GM12891 (cell line): ENCODE measurements at regions not wholly inside any gene's neighbourhood (a gene's known extent, or its start where the extent isn't known, plus 50 kb on each side); places are given as distances from the start of the nearest gene placed in this dataset.
"Not testable (repeated sequence)": the region's sequence is repeated elsewhere in the genome, so short reads cannot be mapped to it uniquely, and the experiment has no call there.

ENCODE experiments used
- POLR2AphosphoS5 ChIP-seq: IDR thresholded peaks from 2 replicates; pipeline ENCODE4 v1.6.1; 2011; ENCODE audit warnings: low read depth, low read length, control low read depth
- TAF1 ChIP-seq: IDR thresholded peaks from 2 replicates; pipeline ENCODE4 v1.6.1; 2011; ENCODE audit warnings: low read depth, low read length, control low read depth

DNA sequence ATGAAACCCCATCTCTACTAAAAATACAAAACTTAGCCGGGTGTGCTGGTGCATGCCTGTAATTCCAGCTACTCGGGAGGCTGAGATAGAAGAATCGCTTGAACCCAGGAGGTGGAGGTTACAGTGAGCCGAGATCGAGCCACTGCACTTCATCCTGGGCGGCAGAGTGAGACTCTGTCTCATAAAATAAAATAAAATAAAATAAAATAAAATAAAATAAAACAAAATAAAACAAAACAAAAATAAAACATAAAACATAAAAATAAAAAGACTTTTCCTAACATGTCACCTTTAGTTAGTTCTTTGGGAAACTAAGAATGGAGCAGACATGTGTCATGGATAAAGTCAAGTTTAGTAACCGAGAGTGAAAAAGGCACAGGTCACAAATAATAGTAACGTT, 1007.6 kb upstream of the EDIL3 start:
- not testable (repeated sequence) for TF ChIP-seq POLR2AphosphoS5, TAF1
